ENCODE measurements at regions not wholly inside any gene's neighbourhood (a gene's known extent, or its start where the extent isn't known, plus 50 kb on each side); places are given as distances from the start of the nearest gene placed in this dataset.
A peak's percentile ranks its signal among the peaks of the same experiment; 100 is the strongest.

- DNase-seq (ENCODE audit: low read depth) = no peak
These were observed 199.5 kb upstream of the HS3ST1 start for GRCh38 chr4:11628093-11628725.

DNA sequence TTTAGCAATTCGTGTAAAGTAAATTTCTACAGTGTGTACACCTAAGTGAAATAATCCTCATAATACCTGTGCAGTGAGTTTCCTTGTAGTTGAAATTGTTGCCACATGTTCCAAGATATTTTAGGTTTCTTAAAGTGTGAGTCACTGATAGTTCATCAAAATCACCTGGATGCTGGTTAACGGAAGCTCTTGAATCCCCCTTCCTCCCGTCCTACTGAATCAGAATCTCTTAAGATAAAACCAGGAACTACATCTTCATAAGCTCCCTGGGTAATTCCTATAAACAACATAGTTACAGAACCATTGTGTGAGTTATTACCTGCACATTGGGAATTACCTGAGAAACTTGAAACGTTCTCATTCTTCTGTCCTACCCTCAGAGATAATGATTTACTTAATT is 197.4 kb upstream of the HS3ST1 start:
- DNase-seq (ENCODE audit: low read depth) = no peak

DNA sequence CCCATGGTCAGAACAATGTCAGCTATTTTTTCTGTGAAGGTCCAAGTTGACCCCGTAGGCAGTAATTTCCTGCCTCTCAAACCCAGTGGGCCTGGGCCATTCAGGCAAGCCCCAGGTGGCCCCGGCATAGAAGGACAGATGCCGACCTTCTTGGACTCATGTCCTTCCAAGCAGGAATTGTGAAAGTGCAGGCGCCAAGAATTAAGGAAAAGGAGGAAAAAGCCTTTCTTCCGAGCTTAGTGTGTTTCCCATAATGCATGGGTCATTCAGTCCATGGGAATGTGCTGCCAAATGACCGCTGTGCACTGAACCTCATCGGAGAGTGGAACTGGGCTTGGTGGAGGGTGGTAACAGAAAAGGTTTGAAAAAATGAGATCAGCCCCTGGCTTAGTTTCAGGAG is 196.5 kb upstream of the HS3ST1 start:
- DNase-seq (ENCODE audit: low read depth) = no peak

DNA sequence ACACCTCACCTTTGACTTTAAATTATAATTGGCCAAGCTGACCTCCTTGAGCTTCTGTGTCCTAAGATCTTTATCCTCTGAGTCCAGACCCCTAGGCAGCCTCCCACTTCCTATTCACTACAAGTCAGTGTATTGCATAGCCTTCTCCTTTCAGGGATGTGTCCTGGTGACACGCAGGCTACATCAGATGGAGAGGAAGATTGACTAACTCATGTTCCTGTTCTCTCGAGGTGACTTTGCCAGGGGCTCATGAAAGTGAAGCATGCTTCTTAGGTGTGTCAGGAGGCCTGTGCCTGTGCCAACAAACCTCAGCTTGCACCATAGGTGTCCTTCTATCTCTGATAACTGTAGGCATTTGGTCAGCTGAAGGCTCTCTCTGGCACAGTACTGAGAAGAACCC is 195.7 kb upstream of the HS3ST1 start:
- no peak for DNase-seq (ENCODE audit: low read depth)

GRCh38 chr4:11623726-11624037 is 195.0 kb upstream of the HS3ST1 start:
- peak; percentile 1 for DNase-seq (ENCODE audit: low read depth)

DNA sequence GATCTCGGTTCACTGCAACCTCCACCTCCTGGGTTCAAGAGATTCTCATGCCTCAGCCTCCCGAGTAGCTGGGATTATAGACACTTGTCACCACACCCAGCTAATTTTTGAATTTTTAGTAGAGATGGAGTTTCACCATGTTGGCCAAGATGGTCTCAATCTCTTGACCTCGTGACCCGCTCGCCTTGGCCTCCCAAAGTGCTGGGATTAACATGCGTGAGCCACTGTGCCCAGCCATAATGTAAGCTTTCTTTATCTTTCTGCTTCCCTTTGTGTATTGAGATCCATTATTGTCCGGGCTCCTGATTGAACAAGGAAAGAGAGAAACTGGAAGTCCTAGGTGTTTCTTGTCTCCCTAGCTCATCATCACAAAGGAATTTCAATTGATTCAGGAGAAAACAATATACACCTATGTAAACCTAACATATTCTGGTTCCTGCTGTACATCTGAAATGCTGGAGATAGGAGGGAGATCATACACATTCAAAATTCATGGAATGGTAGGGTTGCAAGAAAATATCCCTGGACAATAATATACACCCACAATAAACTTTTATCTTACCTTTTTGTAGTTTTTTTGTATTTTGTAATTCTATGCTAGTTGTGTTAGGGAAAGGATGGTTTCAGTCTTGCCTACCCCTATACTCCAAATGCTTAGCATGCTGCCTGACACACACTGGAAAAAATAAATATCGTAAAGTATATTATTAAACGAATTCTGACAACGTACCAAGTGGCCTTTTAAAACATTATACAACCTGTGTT is 194.4 kb upstream of the HS3ST1 start:
- no peak for DNase-seq (ENCODE audit: low read depth)

GRCh38 chr4:11620861-11621260 is 192.2 kb upstream of the HS3ST1 start:
- DNase-seq (ENCODE audit: low read depth) = no peak

DNA sequence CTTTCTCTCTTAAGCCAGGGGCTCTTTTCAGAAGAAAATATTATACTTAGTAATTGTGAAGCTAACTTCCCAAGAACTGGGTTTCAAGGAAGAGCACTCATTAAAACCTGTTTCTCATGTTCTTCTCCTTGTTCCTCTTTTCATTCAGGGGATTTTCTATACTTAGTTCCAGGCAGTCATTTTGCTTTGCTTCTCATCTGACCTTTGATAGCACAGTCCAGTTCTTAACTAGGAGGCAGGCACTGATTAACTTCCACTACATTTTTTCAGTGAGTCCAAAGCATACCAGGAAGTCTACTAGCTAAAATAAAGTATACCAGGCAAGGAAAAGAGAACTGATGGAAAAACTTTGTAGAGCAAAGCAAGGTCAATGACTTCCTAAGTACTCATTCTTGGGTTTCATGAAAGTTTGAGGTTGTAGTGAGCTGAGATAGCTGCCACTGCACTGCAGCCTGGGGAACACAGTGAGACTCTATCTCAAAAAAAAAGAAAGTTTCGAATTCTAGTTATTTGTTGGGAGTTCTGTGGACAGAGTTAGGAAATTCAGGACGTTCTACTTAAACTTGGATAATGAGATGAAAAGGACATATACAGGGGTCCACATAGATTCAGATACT is 190.1 kb upstream of the HS3ST1 start:
- no peak for DNase-seq (ENCODE audit: low read depth)

GRCh38 chr4:11616856-11617255 is 188.2 kb upstream of the HS3ST1 start:
- no peak for DNase-seq (ENCODE audit: low read depth)

DNA sequence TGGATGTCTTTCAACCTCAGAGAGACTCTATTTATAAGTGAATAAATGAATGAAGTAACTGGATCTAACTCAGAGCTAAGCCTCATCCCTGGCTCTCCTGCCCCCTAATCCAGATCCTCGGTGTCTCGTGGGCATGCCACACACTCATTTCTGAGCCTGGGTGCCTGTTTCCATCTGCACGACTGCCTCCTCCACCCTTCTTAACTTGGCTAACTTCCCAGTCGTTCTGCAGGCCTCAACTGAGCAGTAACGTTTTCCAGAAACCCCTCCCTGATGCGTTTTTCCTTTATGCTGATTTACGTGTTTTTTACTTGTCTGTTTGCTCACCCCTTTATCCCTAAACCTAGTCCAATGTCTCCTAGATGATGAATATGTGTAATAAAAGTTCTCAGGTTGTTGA is 186.9 kb upstream of the HS3ST1 start:
- DNase-seq (ENCODE audit: low read depth) = no peak

GRCh38 chr4:11614426-11614825 is 185.7 kb upstream of the HS3ST1 start:
- DNase-seq (ENCODE audit: low read depth) = no peak

DNA sequence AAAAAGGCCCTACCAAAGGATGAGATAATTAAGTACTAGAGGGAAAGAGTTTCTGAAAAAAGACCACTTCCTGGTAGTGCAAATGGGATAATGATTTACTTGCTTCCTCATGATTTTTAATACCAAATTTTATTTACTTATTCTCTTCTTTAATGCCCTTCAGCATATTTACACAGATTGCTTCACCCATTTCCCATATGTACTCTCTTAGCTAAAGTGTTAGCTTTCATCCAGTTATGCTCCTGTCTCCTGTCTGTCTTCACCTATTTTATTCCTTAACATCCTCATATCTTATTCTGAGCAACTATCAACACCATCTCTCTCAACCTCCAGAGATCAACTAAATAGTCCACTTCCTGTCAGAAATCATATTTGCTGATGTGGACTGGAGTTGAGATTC is 183.2 kb upstream of the HS3ST1 start:
- no peak for DNase-seq (ENCODE audit: low read depth)

DNA sequence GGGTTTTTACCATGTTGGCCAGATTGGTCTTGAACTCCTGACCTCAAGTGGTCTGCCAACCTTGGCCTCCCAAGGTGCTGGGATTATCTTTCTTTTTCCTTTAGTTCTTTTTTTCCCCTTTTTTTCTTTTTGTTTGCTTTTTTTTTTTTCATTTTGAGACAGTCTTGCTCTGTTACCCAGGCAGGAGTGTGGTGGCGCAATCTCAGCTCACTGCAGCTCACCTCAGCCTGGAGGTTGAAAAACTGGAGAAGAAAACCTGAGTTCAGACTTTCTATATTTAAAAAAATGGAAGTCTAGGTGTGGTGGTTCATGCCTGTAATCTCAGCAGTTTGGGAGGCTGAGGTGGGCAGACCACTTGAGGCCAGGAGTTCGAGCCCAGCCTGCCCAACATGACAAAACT is 181.1 kb upstream of the HS3ST1 start:
- DNase-seq (ENCODE audit: low read depth) = no peak

DNA sequence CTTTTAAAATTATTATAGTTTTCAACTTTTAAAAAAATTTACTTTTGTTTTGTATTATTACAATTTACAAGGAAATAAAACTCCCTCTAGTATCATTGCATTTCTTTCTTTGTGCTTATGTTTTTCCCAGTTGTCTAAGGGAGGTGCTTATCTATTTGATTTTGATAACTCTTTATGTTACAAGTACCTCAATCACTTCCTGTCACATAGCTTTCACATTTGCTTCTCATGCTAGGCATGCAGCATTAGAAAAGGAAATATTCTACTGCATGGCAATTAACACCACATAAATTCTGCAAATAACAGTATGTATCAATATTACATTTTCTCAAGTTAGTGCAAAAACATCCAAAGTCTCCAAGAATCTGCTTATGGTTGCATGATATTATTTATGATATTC is 180.3 kb upstream of the HS3ST1 start:
- no peak for DNase-seq (ENCODE audit: low read depth)

- no peak for DNase-seq (ENCODE audit: low read depth)
These were observed 177.4 kb upstream of the HS3ST1 start for GRCh38 chr4:11606078-11606477.

- DNase-seq (ENCODE audit: low read depth) = no peak
These were observed 176.9 kb upstream of the HS3ST1 start for GRCh38 chr4:11605597-11605996.

DNA sequence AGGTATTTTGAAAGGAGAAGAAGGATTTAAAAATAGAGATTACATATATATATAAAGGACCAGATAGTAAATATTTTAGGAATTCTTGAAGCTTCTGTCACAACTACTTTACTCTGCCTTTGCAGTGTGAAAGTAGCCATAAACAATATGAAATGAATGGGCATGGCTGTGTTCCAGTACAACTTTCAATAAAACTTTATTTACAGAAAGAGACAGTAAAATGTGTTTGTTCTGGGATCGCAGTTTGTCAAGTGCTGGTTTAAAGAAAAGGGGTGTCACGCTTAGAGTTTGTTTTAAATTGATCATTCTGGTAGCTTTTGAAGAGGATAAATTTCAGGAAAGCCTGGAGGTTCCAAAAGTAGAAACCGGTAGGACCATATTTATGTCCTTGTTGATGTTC is 176.1 kb upstream of the HS3ST1 start:
- DNase-seq (ENCODE audit: low read depth) = no peak

DNA sequence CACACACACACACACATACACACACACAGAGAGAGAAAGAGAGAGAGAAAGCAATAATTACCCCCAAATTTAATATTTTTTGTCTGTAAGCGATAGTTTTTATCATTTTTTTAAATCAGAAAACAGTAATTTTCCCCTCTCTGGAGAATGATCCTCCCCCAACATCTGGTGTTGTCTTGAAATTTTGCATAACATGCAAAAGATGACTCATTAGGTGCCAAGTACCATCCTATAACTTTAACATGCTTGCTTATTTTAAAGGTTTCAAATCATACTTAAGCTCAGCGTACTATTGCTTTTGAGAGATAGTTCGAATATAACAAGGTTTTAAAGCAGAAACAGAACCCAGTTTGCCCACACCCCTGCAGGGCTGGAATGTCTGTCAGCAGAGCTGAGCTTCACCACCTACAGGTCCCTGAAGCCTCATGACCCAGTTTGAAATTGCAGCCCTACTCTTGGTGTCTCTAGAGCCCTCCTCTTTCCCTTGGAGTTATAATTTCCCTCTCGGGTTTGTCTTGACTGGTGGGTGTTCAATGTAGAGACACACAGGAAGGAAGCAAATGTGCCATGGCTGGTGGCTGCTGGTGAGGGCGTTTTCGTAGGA is 175.0 kb upstream of the HS3ST1 start:
- DNase-seq (ENCODE audit: low read depth) = no peak

DNA sequence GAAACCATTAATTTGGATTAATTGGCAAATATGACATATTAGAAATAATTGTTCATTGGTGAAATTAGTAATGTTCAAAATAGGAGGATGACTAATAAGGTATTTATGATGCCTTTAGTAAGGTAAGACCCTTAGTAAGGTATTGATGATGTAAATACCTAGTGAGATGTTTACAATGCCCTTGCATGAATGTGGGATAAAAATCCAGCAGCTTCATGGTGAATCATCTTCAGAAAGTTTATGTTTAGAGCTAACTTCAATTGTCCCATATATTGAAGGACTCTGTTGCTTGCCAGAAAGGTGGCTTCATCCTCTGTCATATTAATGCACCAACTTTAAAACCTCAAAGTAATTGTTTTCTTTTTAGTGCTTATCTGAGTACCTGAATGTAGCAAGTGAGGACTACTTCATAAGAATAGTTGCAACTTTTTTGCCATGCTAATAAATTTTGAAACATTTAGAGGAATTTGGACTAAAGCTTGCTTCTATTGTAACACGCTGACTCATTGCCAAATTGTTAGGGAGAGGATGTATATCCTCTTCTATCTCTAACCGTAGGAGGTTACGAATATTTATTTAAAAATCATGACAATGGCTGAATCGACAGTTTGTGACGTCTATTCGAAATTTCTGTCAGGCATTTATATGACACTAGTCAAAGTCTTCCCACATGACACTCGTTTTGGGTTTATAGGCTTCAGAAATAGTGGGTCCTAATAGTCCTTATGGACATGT is 174.1 kb upstream of the HS3ST1 start:
- DNase-seq (ENCODE audit: low read depth) = no peak

DNA sequence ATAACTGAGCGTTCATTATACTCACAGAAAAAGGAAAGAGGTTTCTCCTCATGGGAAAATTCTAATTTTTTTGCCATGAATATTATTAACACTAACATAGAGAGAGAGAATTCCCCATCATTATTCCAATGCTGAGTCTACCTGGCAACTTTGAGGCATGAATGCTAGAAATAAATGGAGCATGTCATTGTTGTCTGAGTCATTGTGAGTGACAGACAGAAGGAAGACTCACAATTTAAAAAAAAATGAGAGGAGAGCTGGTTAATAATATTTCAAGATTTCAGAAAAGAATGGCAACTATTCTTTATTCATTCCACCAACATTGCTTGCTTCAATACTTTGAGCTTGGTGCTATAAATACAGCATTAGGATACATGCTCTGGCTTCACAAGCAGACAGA is 170.4 kb upstream of the HS3ST1 start:
- no peak for DNase-seq (ENCODE audit: low read depth)

- no peak for DNase-seq (ENCODE audit: low read depth)
These were observed 169.9 kb upstream of the HS3ST1 start for GRCh38 chr4:11598591-11598990.

GRCh38 chr4:11597506-11597905 is 168.8 kb upstream of the HS3ST1 start:
- DNase-seq (ENCODE audit: low read depth) = no peak

DNA sequence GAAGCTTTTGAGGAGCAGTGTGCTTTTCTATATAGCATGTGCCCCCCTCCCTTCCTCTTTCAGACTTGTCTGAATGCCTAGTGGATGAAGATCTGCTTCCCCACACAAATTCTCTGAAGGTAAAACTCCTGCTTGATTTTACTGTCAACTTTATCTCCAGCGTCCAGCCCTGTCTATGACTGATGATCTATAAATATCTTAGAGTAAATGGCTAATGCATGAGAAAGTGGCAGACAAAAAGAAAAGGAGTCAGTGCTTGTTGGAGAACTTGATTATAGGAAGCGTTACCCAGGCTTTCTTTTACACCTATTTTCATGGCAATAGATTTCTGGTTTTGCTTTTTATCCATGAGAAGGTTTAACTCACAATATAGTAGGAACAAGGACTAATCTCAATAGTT is 168.3 kb upstream of the HS3ST1 start:
- no peak for DNase-seq (ENCODE audit: low read depth)

All from activated T-cell treated with anti-CD3 and anti-CD28 coated beads for 1 hour (primary cell).